Endodermal cell (in vitro differentiated cells): ENCODE measurements at regions not wholly inside any gene's neighbourhood (a gene's known extent, or its start where the extent isn't known, plus 50 kb on each side); places are given as distances from the start of the nearest gene placed in this dataset.

Experiments
- DNase-seq: peaks from one replicate; pipeline ENCODE4 v3.0.0-alpha.2; 2017
- H3K27ac ChIP-seq: 2 replicates; pipeline ENCODE4 v1.5.1; 2013; ENCODE audit warnings: mild to moderate bottlenecking, low read depth, low read length, moderate library complexity
- H3K27me3 ChIP-seq: 2 replicates; pipeline ENCODE4 v1.6.1; 2013; ENCODE audit warnings: mild to moderate bottlenecking, low read length, moderate library complexity; ENCODE audit not compliant: insufficient read depth, control insufficient read depth, poor library complexity, severe bottlenecking
- H3K36me3 ChIP-seq: 2 replicates; pipeline ENCODE4 v1.7.0; 2013; ENCODE audit warnings: mild to moderate bottlenecking, low read length, moderate library complexity; ENCODE audit not compliant: control insufficient read depth, insufficient read depth
- H3K4me1 ChIP-seq: one replicate; pipeline ENCODE4 v1.7.0; 2013; ENCODE audit warnings: low read length; ENCODE audit not compliant: control insufficient read depth, insufficient read depth
- H3K4me3 ChIP-seq: 2 replicates; pipeline ENCODE4 v1.5.1; 2013; ENCODE audit warnings: mild to moderate bottlenecking, low read length, moderate library complexity
- H3K9ac ChIP-seq: 2 replicates; pipeline ENCODE4 v1.6.1; 2013; ENCODE audit warnings: mild to moderate bottlenecking, low read length, moderate library complexity; ENCODE audit not compliant: poor library complexity, severe bottlenecking; ENCODE audit errors: extremely low read depth
- H3K9me3 ChIP-seq: 2 replicates; pipeline ENCODE4 v1.6.1; 2013; ENCODE audit warnings: mild to moderate bottlenecking, low read length, moderate library complexity; ENCODE audit not compliant: control insufficient read depth
- H3K27ac Mint-ChIP-seq: 2 replicates; pipeline ENCODE4 v1.8.0; 2020; ENCODE audit warnings: mixed read lengths
- H3K27me3 Mint-ChIP-seq: 2 replicates; pipeline ENCODE4 v1.8.0; 2021; ENCODE audit warnings: mild to moderate bottlenecking, mixed read lengths; ENCODE audit not compliant: insufficient read depth
- H3K36me3 Mint-ChIP-seq: 2 replicates; pipeline ENCODE4 v1.8.0; 2020; ENCODE audit warnings: low read depth, mixed read lengths
- H3K4me1 Mint-ChIP-seq: 2 replicates; pipeline ENCODE4 v1.8.0; 2020; ENCODE audit warnings: mixed read lengths
- H3K4me3 Mint-ChIP-seq: 2 replicates; pipeline ENCODE4 v1.8.0; 2020; ENCODE audit warnings: mild to moderate bottlenecking, moderate library complexity, mixed read lengths
- H3K9me3 Mint-ChIP-seq: 2 replicates; pipeline ENCODE4 v1.8.0; 2020; ENCODE audit warnings: mild to moderate bottlenecking, mixed read lengths
- CTCF ChIP-seq: fragments of 200-600 bp; sonication (generic); conservative IDR thresholded peaks from 2 replicates; pipeline ENCODE4 v1.5.0; 2021; ENCODE audit warnings: antibody characterized with exemption, mild to moderate bottlenecking
- WGBS, 2 experiments: methylation state at CpG; one replicate each; pipeline versions ENCODE4 v1.1.5 to v1.1.7; 2013; ENCODE audit warnings: missing lambda C conversion rate in 2 of 2, mixed read lengths in 1 of 2; ENCODE audit not compliant: insufficient coverage in 1 of 2, insufficient read length in 1 of 2; 5-methylcytosine and 5-hydroxymethylcytosine counted together

GRCh38 chr14:83744224-83744623 is 1785.7 kb upstream of the FLRT2 start:
- Mint-ChIP-seq H3K36me3 (no peaks in the 10 kb centered on the region), H3K4me1 (no peaks in the 10 kb centered on the region), H3K27me3 (no peaks in the 10 kb centered on the region), H3K27ac (no peak overlapping the region), H3K4me3 (no peak overlapping the region), H3K9me3 (peaks cover 2% of the 10 kb centered on the region)
- WGBS, 2 experiments, result 97% methylated on average over 1 of the region's 1 CpG; no CpG with 5 or more reads in 1 of the 2 experiments
- H3K27ac ChIP-seq, result no peak overlapping the region
- no peaks in the 10 kb centered on the region for H3K36me3 ChIP-seq
- TF ChIP-seq CTCF, result no peak
- H3K4me1 ChIP-seq, result no peaks in the 10 kb centered on the region
- no peak overlapping the region for H3K9ac ChIP-seq
- DNase-seq, result no peak
- H3K4me3 ChIP-seq, result no peak overlapping the region
- no peaks in the 10 kb centered on the region for H3K27me3 ChIP-seq
- H3K9me3 ChIP-seq, result no peaks in the 10 kb centered on the region

GRCh38 chr14:83744891-83745290 is 1785.1 kb upstream of the FLRT2 start:
- no peak for DNase-seq
- no peaks in the 10 kb centered on the region for H3K36me3 ChIP-seq
- Mint-ChIP-seq H3K27me3 (no peaks in the 10 kb centered on the region), H3K36me3 (no peaks in the 10 kb centered on the region), H3K4me1 (no peaks in the 10 kb centered on the region), H3K27ac (no peak overlapping the region), H3K4me3 (no peak overlapping the region), H3K9me3 (peaks cover 2% of the 10 kb centered on the region)
- no peaks in the 10 kb centered on the region for H3K4me1 ChIP-seq
- H3K4me3 ChIP-seq, result no peak overlapping the region
- H3K27ac ChIP-seq, result no peak overlapping the region
- no peak overlapping the region for H3K9ac ChIP-seq
- no peak for TF ChIP-seq CTCF
- no peaks in the 10 kb centered on the region for H3K27me3 ChIP-seq
- H3K9me3 ChIP-seq, result no peaks in the 10 kb centered on the region
- WGBS, 2 experiments, result 100% methylated on average over 1 of the region's 2 CpGs

- peaks cover 2% of the 10 kb centered on the region for H3K9me3 Mint-ChIP-seq
- H3K36me3 ChIP-seq, result no peaks in the 10 kb centered on the region
- H3K27ac Mint-ChIP-seq, result no peak overlapping the region
- H3K27ac ChIP-seq, result no peak overlapping the region
- H3K9me3 ChIP-seq, result no peaks in the 10 kb centered on the region
- peaks cover 2% of the 10 kb centered on the region for H3K4me1 Mint-ChIP-seq
- no peaks in the 10 kb centered on the region for H3K27me3 Mint-ChIP-seq
- H3K27me3 ChIP-seq, result no peaks in the 10 kb centered on the region
- no peaks in the 10 kb centered on the region for H3K36me3 Mint-ChIP-seq
- no peak overlapping the region for H3K9ac ChIP-seq
- H3K4me3 Mint-ChIP-seq, result no peak overlapping the region
- H3K4me3 ChIP-seq, result no peak overlapping the region
- no peak for TF ChIP-seq CTCF
- 98 to 100% methylated on average over 1 to 3 of the region's 3 CpGs for WGBS, 2 experiments
- no peaks in the 10 kb centered on the region for H3K4me1 ChIP-seq
- no peak for DNase-seq
Measured at GRCh38 chr14:83746336-83746735, 1783.6 kb upstream of the FLRT2 start.
